Fibroblast of lung (primary cell): ENCODE measurements at regions not wholly inside any gene's neighbourhood (a gene's known extent, or its start where the extent isn't known, plus 50 kb on each side); places are given as distances from the start of the nearest gene placed in this dataset.

Experiments
- DNase-seq, 2 donors: peaks; one replicate each; pipeline versions ENCODE4 v3.0.0 to v3.0.0-alpha.2; 2010; ENCODE audit warnings: low read depth in 2 of 2
- H2AFZ ChIP-seq: 2 replicates; pipeline ENCODE4 v1.5.1; 2012; ENCODE audit warnings: low read length, control low read depth, inconsistent platforms
- H3K27ac ChIP-seq: 2 replicates; pipeline ENCODE4 v1.5.1; 2011; ENCODE audit warnings: low read length, control low read depth; ENCODE audit not compliant: insufficient read depth
- H3K27me3 ChIP-seq: 2 replicates; pipeline ENCODE4 v1.5.1; 2011; ENCODE audit warnings: mild to moderate bottlenecking, low read length; ENCODE audit not compliant: control insufficient read depth, insufficient read depth
- H3K36me3 ChIP-seq: 2 replicates; pipeline ENCODE4 v1.5.1; 2011; ENCODE audit warnings: low read length; ENCODE audit not compliant: control insufficient read depth, insufficient read depth
- H3K4me1 ChIP-seq: 2 replicates; pipeline ENCODE4 v1.5.1; 2011; ENCODE audit warnings: low read length; ENCODE audit not compliant: control insufficient read depth, insufficient read depth; ENCODE audit errors: extremely low read depth
- H3K4me2 ChIP-seq: 2 replicates; pipeline ENCODE4 v1.5.1; 2011; ENCODE audit warnings: low read length, control low read depth; ENCODE audit not compliant: insufficient read depth; ENCODE audit errors: extremely low read depth
- H3K4me3 ChIP-seq, 4 experiments: fragments of 200-600 bp in 1 of 4; sonication (generic) in 1 of 4; replicated peaks in 1 of 4; 2 replicates each; pipeline ENCODE4 v1.5.1; 2011 to 2016; ENCODE audit warnings: low read length in 4 of 4, low read depth in 3 of 4, mild to moderate bottlenecking in 3 of 4, control low read depth in 2 of 4, inconsistent platforms in 1 of 4, mixed read lengths in 1 of 4; ENCODE audit not compliant: insufficient read depth in 1 of 4; ENCODE audit errors: control extremely low read depth in 1 of 4
- H3K79me2 ChIP-seq: 2 replicates; pipeline ENCODE4 v1.5.1; 2012; ENCODE audit warnings: mild to moderate bottlenecking, low read length, inconsistent platforms; ENCODE audit not compliant: control insufficient read depth, insufficient read depth
- H3K9ac ChIP-seq: 2 replicates; pipeline ENCODE4 v1.5.1; 2011; ENCODE audit warnings: mild to moderate bottlenecking, low read length, control low read depth; ENCODE audit not compliant: insufficient read depth
- H3K9me3 ChIP-seq: 2 replicates; pipeline ENCODE4 v1.5.1; 2012; ENCODE audit warnings: low read depth, low read length; ENCODE audit not compliant: control insufficient read depth, insufficient read depth
- H4K20me1 ChIP-seq: 2 replicates; pipeline ENCODE4 v1.5.1; 2011; ENCODE audit warnings: low read length; ENCODE audit not compliant: control insufficient read depth, insufficient read depth; ENCODE audit errors: extremely low read depth
- EZH2 ChIP-seq: IDR thresholded peaks from 2 replicates; pipeline ENCODE4 v1.5.1; 2012; ENCODE audit warnings: low read length, control low read depth, mild to moderate bottlenecking; ENCODE audit errors: missing control alignments
- TF ChIP-seq, protein P1 (sequence below), 2 donors: IDR thresholded peaks in 1 of 2; conservative IDR thresholded peaks in 1 of 2; 1 replicate in 1 of 2; 2 replicates in 1 of 2; pipeline ENCODE4 v1.5.1; 2011 to 2012; ENCODE audit warnings: low read length in 2 of 2, control low read depth in 1 of 2, inconsistent platforms in 1 of 2, low read depth in 1 of 2, mild to moderate bottlenecking in 1 of 2

DNA sequence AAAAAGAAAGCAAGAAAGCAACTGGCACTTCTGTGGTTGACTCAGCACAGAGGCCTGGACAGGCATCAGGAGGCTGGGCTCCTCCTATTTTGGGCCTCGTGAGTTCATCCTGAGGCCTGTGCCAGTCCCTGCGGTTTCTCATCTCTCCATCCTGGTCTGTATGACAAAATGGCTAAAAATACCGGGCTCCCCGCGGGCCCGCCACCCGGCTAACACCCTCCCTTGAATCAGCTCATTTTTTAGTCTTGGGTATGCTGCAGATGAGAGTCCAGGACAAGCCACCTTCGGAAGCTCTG is 62.3 kb upstream of the YWHAQ start:
- H3K79me2 ChIP-seq: no peaks in the 10 kb centered on the region
- no peaks in the 10 kb centered on the region for H3K36me3 ChIP-seq
- H3K9me3 ChIP-seq: no peaks in the 10 kb centered on the region
- no peaks in the 10 kb centered on the region for H4K20me1 ChIP-seq
- peak; percentile 72 to 86 for DNase-seq
- H3K4me1 ChIP-seq: peaks cover 7% of the 10 kb centered on the region
- no peak overlapping the region for H3K9ac ChIP-seq
- no peak overlapping the region for H2AFZ ChIP-seq
- TF ChIP-seq, protein P1, sequence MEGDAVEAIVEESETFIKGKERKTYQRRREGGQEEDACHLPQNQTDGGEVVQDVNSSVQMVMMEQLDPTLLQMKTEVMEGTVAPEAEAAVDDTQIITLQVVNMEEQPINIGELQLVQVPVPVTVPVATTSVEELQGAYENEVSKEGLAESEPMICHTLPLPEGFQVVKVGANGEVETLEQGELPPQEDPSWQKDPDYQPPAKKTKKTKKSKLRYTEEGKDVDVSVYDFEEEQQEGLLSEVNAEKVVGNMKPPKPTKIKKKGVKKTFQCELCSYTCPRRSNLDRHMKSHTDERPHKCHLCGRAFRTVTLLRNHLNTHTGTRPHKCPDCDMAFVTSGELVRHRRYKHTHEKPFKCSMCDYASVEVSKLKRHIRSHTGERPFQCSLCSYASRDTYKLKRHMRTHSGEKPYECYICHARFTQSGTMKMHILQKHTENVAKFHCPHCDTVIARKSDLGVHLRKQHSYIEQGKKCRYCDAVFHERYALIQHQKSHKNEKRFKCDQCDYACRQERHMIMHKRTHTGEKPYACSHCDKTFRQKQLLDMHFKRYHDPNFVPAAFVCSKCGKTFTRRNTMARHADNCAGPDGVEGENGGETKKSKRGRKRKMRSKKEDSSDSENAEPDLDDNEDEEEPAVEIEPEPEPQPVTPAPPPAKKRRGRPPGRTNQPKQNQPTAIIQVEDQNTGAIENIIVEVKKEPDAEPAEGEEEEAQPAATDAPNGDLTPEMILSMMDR (conservative IDR thresholded peaks at IDR 0.05 in 1 of 2, IDR thresholded peaks at IDR 0.05 in 1 of 2; ENCODE audit: low read depth in 1 of 2, low read length in 2 of 2): no peak
- TF ChIP-seq EZH2: no peak
- peak overlapping the region; percentile 57 for H3K27ac ChIP-seq
- peak overlapping the region; percentile 83 for H3K4me2 ChIP-seq
- no peaks in the 10 kb centered on the region for H3K27me3 ChIP-seq
- no peak overlapping the region for H3K4me3 ChIP-seq

DNA sequence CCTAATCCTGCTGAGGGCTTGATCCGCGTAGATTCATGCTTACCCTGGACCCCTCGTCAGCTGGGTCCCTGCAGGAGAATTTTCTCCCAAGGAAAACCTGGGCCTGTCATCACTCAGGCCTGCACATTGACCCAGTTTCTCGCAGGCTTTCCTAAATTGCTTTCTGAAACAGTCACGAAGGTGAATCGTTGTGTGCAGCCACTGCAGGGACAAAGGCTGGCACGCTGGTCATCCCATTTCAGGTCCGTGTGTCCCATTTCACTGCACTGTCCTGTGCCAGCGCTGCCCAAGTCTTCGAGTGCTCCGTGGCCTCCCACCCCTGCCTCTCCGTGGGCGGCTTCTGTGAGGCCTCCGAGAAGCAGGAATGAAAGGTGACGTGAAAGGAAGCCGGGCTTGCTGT is 62.8 kb upstream of the YWHAQ start:
- H3K27ac ChIP-seq: no peak overlapping the region

DNA sequence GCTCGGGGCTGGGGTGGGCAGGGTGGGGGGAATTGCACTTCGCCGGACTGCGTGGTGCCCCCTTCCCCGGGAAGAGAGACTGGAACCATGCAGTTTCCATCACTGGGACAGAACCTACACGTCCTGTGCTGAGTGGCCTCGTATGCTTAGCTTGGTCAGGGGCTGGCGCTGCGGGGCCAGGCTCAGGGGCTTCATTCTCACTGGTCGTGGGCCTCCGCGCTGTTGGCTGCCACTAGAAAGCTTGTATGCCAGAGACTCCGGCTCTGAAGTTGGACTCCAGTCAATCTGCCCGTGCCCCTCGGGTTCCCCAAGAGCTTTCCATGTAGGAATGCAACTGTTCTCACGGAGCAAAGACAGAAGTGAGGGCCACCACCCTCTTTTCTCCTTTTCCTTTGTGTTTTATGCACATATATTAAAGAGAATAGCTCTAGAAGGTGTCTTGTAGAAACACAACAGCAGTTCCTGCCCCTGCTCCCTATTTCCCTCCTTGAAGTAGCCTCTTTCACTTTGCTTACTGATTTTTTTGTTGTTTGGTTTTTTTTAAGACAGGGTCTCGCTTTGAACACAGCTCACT is 64.0 kb upstream of the YWHAQ start:
- no peak overlapping the region for H3K4me2 ChIP-seq
- TF ChIP-seq, protein P1 (conservative IDR thresholded peaks at IDR 0.05 in 1 of 2, IDR thresholded peaks at IDR 0.05 in 1 of 2; ENCODE audit: low read depth in 1 of 2, low read length in 2 of 2): no peak
- TF ChIP-seq EZH2: no peak
- peaks cover 10% of the 10 kb centered on the region for H3K4me1 ChIP-seq
- H3K27me3 ChIP-seq: no peaks in the 10 kb centered on the region
- no peaks in the 10 kb centered on the region for H3K9me3 ChIP-seq
- H3K36me3 ChIP-seq: no peaks in the 10 kb centered on the region
- no peaks in the 10 kb centered on the region for H3K79me2 ChIP-seq
- no peaks in the 10 kb centered on the region for H4K20me1 ChIP-seq
- no peak overlapping the region for H3K27ac ChIP-seq
- H3K9ac ChIP-seq: no peak overlapping the region
- H3K4me3 ChIP-seq: no peak overlapping the region
- H2AFZ ChIP-seq: no peak overlapping the region
- DNase-seq: no peak

More for the DNA sequence above, 62.8 kb upstream of the YWHAQ start:
- H3K4me3 ChIP-seq: no peak overlapping the region
- H3K4me2 ChIP-seq: no peak overlapping the region
- TF ChIP-seq, protein P1 (conservative IDR thresholded peaks at IDR 0.05 in 1 of 2, IDR thresholded peaks at IDR 0.05 in 1 of 2; ENCODE audit: low read depth in 1 of 2, low read length in 2 of 2): no peak
- TF ChIP-seq EZH2: no peak
- H2AFZ ChIP-seq: no peak overlapping the region
- no peaks in the 10 kb centered on the region for H3K9me3 ChIP-seq
- no peaks in the 10 kb centered on the region for H3K27me3 ChIP-seq
- H3K9ac ChIP-seq: no peak overlapping the region
- H3K79me2 ChIP-seq: no peaks in the 10 kb centered on the region
- no peaks in the 10 kb centered on the region for H4K20me1 ChIP-seq
- H3K4me1 ChIP-seq: peaks cover 7% of the 10 kb centered on the region
- no peaks in the 10 kb centered on the region for H3K36me3 ChIP-seq
- no peak for DNase-seq
